ENCODE measurements at regions not wholly inside any gene's neighbourhood (a gene's known extent, or its start where the extent isn't known, plus 50 kb on each side); places are given as distances from the start of the nearest gene placed in this dataset.

DNA sequence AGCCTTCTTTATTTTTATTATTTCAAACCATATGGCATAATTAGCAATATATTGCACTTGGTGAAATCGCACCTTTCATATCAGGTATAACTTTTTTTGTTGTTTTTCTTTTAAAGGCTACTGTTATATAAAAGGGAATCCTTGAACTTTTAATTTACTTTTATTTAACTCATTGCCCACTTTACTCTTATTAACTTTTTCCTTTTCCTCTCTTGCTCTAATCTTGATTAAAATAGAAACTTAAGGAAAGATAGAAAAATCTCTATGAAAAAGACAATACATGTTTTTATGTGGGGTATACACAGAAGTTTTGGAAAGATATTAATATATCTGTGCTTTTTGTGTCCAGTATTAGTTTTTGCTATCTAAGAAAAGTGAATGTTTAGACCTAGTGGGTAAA is 805.8 kb downstream of the USP25 start:
- intact Hi-C loops (cut with micrococcal nuclease) = no loop called here

DNA sequence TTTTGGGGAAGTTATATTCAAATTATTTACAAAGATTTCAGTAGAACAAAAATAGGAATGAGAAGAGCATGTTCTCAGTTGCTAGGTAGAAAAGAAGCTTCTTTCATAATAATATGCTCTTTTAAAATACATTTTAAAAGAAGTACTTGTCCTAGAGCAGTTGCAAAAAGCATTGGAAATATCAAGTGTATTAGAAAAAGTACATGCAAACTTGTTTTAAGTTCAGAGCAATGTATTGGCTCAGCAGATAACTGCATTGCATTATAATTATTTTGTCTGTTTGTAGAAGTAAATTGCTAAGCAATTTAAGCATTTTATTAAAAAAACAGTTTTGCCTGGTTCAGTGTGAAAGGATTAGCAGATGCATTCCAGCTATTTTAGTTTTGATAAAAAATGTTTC is 806.4 kb downstream of the USP25 start:
- intact Hi-C loops (cut with micrococcal nuclease) = no loop called here

DNA sequence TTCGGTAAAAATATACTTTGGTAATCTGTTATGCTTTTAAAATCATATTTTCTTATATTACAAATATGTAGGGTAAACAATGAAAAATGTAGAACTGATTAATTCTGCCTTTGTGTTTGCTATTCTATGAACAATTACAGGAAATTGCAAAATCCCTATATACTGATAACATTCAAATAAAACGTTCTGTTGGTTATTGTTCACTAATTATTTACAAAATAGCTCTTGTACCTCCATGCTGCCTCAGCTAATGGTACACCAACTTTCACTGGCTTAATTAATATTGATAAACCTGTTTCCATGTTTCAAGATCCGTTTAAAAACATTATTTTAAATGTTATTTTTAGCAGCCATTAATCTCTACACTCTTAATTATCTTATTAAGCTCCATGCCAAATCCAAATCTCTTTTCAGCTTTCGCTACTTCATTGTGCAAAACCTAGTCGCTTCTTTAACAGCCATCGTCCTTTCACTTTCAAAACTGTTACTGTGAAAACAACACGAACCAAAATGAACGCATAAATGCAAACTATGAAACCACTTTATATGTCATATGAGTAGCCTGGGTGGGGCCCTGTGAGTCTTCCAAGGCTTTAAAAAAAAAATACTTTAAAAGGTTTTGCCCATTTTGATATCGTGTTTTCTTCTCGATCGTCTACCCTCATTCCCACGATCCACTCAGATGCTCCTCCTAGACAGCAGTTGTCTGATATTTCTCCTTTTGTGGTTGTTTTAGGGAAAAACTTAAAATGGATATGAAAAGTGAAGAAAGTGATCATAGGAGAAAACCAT is 807.1 kb downstream of the USP25 start:
- intact Hi-C loops (cut with micrococcal nuclease) = no loop called here

DNA sequence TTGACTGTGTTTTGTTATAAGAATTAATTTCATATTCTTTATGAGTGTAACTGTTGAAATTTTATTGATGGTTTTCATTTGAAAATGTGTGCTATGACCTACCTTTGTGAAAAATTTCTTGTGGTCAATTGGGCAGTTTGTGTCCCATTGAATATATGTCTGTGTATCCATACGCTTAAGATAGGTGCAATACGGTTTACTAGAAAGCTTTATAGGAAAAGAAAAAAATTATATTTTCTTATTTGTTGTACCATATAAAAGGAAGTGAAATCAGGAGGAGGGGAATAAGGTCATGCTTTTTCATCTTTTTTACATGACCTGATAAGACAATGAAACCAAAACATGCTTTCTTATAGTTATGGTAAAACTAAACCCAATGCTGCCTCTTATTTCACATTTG is 807.7 kb downstream of the USP25 start:
- intact Hi-C loops (cut with micrococcal nuclease) = no loop called here

DNA sequence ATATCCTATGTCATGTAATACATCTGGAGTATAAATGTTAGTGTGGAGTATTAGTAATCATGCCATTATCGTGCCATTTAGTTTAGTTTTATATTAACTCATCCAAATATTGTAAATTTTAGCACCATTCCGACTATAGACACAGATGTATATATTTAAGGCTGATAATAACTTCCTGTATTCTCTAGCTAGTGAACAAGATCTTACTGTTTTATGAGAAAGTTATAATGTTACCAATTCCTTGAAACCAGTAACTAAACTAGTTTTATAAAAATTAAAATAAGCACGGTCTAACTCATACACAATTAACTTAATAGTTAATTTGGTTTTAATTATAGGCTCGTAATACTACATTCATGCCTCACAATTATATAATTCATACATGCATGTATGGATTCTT is 808.6 kb downstream of the USP25 start:
- intact Hi-C loops (cut with micrococcal nuclease) = no loop called here

DNA sequence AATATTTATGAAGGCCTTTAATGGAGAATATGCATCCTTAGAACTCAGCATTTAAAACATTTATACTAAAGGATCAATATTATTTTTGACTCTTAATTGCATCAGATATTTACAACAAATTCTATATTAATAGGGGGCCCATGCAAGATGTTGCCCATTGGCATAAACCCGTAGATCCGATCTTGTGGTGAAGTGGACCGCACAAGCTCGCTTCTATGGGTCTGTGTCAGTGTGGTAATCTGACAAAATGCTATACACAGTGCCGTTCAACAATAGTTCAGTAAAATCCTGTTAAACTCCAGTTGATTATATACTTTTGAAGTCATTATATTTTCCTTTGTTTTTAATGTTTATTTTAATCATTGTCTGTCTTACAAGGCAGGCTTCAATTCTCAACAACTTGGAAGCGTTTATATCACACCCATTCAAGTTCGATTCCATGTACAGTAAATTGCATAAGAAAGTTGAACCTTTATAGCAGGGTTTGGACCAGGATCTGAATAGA is 809.2 kb downstream of the USP25 start:
- intact Hi-C loops (cut with micrococcal nuclease) = no loop called here

DNA sequence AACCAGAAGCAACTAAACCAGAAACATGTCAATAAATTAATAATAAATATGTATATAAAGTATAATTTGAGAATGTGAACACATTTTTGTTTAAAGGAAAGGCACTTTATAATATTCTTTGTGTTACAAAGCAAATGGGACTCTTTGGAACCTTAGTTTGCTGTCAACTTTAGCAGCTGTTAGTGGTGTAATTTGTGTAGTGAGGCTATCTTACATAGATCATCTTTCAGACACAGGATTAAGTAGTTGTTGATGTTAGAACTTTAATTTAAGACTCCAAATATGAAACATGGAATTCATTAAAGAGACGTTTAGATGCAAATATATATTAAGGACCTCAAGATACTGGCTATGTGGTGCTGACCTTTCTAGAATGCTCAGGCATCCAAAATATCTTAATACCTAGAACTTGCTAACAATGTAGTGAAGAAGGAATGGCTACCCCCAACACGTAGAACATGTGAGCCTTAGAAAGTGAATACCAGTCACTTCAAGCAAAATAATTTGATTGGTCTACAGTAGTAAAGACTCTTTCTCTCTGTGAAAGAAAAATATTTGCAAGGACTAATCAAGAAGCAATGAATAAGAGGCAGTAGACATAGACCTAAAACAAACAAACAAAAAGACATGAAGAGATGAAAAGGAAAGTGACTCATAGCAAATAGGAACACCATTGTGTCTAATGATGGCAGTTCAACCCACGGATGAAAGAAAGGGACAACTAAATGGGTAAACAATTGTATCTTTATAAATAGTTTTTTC is 811.4 kb downstream of the USP25 start:
- intact Hi-C loops (cut with micrococcal nuclease) = no loop called here

DNA sequence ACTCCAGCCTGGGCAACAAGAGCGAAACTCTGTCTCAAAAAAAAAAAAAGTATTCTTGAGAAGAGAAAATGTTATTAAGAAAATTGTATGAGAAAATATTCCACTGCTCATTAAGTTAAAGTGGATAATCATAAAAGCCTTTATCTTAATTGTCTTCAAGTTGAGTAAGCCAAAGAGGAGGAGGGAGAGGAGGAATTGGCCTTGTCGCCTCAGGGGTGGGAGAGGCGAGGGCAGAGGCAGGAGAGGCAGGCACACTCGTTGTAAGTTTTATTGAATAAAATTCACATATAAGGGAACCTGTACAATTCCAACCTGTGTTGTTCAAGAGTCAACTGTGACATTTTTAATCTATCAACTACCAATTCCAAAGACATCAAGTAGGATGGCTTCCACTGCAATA is 820.3 kb downstream of the USP25 start:
- intact Hi-C loops (cut with micrococcal nuclease) = no loop called here

DNA sequence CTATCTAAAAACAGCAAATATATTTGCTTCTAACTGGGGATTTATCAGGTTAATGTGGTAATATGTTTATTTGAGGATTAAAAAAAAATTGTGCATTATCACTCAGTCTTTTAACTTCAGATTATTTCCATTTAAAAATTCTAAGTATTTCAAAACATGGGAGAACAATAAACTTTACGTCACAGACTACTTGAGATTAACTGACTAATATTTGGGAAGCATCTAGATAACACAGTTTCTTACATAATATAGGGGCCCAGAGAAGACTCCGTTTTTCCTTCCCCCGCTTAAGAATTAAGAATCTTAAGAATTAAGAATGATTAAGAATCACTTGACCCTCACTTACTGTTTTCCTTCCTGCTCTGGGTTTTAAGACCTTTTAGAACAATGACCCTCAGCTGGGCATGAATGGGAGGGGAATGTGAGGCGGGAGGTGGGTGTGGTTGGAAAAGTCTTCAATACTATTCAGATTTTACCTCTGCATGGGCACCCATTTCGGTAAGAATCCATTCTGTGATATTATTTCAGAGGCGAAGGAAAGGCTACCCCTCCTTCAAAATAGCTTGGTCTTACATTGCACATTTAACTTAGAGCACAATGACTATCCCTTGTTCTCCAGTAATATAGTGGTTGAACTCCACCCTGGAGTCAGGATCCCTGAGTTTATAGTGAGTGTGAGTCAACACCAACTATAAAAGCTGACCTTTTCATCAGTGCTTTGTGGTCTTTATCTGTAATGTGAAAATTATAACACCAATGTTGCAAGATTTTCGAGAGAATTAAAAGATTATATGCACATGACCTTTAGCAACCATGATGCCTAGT is 821.3 kb downstream of the USP25 start:
- intact Hi-C loops (cut with micrococcal nuclease) = no loop called here

DNA sequence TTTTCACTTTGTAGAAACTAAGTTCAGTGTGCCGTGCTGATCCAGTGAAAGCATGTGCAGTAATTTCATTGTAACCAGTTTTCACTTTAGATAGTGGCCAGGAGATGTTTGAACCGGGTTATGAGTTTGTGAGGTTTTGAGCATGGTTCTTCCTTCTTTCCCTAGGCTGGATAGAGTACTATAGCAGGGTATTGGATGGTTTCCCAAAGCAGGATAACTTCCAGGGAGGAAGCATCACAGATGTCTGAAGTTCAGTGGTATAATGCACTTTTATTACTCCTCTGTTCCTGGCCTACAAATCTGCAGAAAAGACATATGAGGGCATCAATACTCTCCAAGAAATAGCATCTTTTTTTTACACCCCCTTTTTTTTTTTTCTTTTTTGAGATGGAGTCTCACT is 823.1 kb downstream of the USP25 start:
- intact Hi-C loops (cut with micrococcal nuclease) = no loop called here

DNA sequence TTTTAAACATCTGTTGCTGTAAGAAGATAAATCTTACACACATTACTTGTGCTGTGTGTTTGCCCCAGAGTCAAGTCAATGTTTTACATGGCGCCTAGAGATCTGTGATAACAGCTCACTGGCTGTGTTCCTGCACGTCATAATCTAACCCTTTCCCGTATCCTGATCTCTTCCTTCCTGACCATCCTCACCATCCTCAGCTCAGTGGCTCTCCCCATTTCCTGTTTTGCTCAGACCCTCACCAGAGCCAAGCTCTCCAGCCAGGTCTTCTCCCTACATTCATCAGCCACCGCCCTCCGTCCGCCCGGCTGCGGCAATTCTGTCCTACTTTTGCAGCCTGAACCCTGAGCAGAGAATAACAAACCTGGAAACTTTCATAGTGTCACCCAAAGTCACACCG is 824.7 kb downstream of the USP25 start:
- intact Hi-C loops (cut with micrococcal nuclease) = no loop called here

DNA sequence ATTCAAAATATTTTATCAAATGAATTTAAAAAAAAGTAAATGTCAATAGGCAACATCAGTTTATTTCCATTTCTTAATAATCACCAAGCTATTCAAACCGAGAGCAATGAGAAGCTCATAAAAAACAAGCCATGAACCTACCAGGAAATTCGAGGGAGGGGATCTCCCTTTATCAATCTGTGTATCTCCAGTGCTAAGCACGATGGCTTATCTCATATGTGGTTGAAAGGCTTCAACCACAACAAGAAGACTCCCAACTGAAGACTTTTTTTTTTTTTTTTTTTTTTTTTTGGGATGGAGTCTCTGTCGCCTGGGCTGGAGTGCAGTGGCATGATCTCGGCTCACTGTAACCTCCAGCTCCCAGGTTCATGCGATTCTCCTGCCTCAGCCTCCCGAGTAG is 833.3 kb downstream of the USP25 start:
- intact Hi-C loops (cut with micrococcal nuclease) = no loop called here

DNA sequence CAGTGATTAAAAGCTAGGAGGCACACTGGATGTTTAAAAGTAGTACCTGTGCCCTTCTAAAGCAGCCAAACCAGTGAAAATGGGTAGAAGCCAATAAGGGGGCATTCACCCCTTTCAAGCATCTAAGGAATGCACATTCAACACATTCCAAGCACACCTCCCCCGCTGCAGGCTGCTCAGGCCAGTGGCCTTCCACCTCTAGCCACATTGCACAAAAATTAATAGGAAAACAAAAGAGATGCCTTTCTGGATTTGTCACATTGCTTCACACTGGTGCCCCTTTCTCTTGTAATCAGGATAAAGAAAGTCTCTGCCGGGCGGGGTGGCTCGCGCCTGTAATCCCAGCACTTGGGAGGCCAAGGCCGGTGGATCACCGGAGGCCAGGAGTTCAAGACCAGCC is 834.0 kb downstream of the USP25 start:
- intact Hi-C loops (cut with micrococcal nuclease) = no loop called here

DNA sequence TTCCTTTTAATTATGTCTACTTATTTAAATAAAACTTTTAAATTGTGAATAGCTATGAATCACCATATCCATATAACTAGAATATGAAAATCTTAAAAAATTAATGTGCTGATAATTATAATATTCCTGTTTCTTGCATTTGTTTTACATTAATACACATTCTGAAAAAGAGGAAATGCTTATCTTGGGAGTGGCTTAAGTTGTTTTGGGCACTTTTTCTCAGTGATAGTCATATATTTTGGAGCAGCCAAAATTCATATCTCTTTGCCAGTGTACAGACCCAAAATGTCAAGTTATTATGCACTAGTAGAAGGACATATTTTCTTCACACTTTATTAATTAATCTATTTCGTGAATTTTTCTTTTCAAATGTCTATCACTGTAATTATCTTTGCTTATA is 838.5 kb downstream of the USP25 start:
- intact Hi-C loops (cut with micrococcal nuclease) = no loop called here

DNA sequence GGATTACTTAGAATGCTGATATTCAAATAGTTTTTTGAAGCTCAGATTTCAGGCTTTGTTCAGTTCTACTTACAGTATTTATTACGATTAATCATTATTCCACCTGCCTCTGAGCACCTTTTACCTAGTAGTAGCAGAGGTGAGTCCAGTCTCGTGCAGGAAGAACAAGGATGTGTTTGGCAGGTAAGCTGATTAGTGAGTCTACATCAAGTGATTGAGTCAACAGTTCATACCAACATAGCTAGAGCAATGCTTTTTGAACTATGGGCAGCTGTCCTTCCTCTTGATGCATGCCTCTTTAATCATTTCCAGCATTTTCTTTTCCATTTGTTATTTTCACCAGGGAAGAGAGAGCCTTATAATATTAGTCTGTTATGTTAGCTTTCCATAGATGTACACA is 838.9 kb downstream of the USP25 start:
- intact Hi-C loops (cut with micrococcal nuclease) = no loop called here

DNA sequence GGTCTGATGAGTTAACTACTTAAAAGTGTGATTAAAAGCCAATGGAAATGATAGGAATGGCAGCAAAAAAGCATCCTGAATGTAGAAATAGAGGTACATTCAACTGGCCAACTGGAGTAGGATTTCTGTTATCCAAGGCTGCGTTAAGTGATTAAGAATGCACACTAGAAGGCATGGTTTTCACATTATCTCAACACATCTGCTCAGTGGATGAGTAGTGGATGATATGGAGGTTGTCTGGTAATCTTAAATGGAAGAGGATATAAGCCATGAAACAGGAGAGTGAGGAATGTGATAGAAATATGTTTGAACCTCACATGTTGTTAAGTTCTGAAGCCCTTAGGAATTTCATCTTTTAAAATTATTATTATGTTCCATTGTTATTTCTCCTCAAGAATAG is 839.9 kb downstream of the USP25 start:
- intact Hi-C loops (cut with micrococcal nuclease) = no loop called here

DNA sequence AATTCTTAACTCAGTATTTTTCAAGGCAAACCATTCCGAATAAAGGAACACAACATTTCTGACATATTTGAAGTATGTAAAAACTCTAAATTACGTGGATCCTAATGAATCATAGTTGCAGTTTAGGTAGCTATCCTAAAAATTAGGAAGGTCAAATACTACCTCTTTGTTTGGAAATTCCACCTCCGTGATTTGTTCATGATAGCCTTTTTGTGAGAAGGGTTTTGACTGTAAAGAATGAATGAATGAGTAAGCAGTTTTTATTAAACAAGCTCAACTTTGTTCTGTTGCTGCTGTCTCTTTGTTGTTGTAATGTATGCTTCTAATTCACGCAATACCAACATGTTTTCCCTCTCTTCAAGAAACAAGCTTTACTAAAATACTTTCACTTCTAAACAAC is 840.4 kb downstream of the USP25 start:
- intact Hi-C loops (cut with micrococcal nuclease) = no loop called here

DNA sequence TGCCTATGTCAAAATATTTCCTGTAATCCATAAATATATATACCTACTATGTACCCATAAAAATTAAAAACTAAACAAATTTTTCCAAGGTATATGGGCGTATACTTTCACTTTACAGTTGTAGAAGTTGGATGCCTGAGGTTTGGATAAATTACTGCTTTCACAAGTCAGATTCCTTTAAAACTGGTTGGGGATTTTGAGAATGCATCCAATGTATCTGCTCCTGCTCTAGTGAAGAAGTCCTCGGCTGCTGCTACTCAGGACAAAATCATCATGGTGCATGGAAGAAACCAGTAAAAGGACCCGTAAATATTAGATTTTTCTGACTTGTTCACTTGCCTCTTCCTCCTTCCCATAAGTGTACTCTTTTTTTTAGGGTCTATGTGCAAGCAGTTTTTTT is 841.1 kb downstream of the USP25 start:
- intact Hi-C loops (cut with micrococcal nuclease) = no loop called here

DNA sequence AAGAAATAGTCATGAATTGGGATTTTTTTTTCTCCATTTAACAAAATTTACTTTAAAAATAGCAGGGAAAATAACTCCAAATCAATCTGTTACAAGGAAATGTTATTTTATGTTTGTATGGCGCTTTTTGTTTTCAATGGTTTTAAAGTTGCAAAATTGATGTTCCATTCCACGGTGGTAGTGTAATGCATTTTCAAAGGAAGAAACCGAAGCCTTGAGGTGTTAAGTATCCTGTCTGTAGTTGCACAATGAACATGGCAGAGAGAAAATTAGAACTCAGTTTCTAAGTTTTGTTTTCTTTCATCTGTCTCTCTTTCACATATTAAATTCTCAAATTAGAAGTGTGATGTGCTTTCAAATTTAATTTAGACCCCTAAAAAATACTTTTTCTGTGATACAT is 841.8 kb downstream of the USP25 start:
- intact Hi-C loops (cut with micrococcal nuclease) = no loop called here

DNA sequence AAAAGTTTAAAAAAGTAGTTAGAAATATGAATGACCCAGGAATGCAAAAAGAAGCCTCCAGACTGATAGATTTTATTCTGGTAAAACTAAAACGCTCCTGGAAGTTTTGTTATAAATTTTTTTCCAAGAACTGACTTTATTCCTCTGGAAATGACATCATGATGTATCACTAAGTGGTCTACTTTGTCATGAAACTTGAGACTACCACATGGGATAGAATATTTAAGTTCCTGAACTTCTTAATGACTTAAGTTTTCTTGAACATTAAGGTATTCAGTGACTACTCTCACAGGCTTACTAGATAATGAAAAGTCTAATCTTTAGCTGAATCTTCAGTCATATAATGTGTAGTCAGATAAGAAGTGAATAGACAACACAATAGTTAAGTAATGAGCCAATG is 842.2 kb downstream of the USP25 start:
- intact Hi-C loops (cut with micrococcal nuclease) = no loop called here

DNA sequence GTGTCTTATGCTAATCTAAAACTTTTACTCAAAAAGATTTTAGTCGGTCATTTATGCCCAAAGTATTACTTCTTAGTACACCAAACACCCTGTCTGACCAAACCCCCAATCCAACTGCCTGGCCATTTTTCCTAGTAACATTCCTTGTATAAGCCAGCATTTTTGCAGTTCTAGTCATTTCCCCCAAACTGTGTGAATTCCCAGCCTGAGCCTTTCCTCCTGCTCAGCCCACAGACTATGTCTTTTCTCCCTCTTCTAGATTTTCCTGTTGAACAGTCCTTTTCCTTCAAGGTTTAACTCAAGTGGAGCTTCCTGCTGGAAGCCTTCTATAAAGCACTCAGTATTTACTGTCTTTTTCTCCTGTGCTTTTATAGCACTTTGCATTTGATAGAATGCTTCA is 843.8 kb downstream of the USP25 start:
- intact Hi-C loops (cut with micrococcal nuclease) = no loop called here

DNA sequence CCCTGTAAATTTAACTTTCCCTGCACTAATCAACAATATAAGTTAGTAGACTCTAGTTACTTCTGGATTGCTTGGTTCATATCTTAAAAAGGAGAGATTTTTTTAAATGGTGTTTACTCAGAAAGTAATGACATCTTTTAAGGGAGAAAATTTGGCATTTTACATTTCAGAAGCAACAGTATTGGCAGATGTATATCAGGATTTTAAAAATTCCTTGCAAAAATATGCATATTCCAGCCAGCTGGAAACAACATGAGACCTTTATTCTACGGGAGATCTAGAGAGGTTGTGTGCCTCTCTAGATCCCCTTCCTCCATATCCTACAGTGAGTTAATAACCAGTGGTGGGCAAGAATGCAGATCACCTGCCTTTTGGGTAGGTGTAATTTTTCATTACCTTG is 848.2 kb downstream of the USP25 start:
- intact Hi-C loops (cut with micrococcal nuclease) = no loop called here
